Smooth muscle cell (in vitro differentiated cells): ENCODE measurements at regions not wholly inside any gene's neighbourhood (a gene's known extent, or its start where the extent isn't known, plus 50 kb on each side); places are given as distances from the start of the nearest gene placed in this dataset.
"Not testable (repeated sequence)": the region's sequence is repeated elsewhere in the genome, so short reads cannot be mapped to it uniquely, and the experiment has no call there.

Source experiments
- DNase-seq: peaks from one replicate; lab custom pipeline; 2025; ENCODE audit not compliant: unreplicated experiment; lab: John Stamatoyannopoulos, UW
- H2AFZ ChIP-seq: fragments of 200-600 bp; sonication (generic); 2 replicates; pipeline ENCODE4 v1.6.0; 2016; ENCODE audit warnings: antibody characterized with exemption, low read depth, mild to moderate bottlenecking
- H3F3A ChIP-seq: fragments of 200-600 bp; sonication (generic); 2 replicates; pipeline ENCODE4 v1.6.0; 2017; ENCODE audit warnings: antibody characterized with exemption, low read depth
- H3K27ac ChIP-seq: fragments of 200-600 bp; sonication (generic); 2 replicates; pipeline ENCODE4 v1.5.1; 2016; ENCODE audit warnings: low read depth, mild to moderate bottlenecking
- H3K27me3 ChIP-seq: fragments of 200-600 bp; sonication (generic); 2 replicates; pipeline ENCODE4 v1.6.1; 2016; ENCODE audit warnings: low read depth, mild to moderate bottlenecking
- H3K36me3 ChIP-seq: fragments of 200-600 bp; sonication (generic); 2 replicates; pipeline ENCODE4 v1.5.1; 2016; ENCODE audit warnings: low read depth
- H3K4me1 ChIP-seq: fragments of 200-600 bp; sonication (generic); 2 replicates; pipeline ENCODE4 v1.5.1; 2016; ENCODE audit warnings: low read depth
- H3K4me2 ChIP-seq: fragments of 200-600 bp; sonication (generic); 2 replicates; pipeline ENCODE4 v1.6.0; 2016; ENCODE audit warnings: mild to moderate bottlenecking
- H3K4me3 ChIP-seq: fragments of 200-600 bp; sonication (generic); 2 replicates; pipeline ENCODE4 v1.5.1; 2016; ENCODE audit warnings: mild to moderate bottlenecking
- H3K79me2 ChIP-seq: fragments of 200-600 bp; sonication (generic); 2 replicates; pipeline ENCODE4 v1.6.0; 2016; ENCODE audit warnings: low read depth, mild to moderate bottlenecking
- H3K9ac ChIP-seq: fragments of 200-600 bp; sonication (generic); 2 replicates; pipeline ENCODE4 v1.6.0; 2016; ENCODE audit warnings: low read depth
- H3K9me3 ChIP-seq: fragments of 200-600 bp; sonication (generic); replicated peaks from 2 replicates; pipeline ENCODE4 v1.5.1; 2016; ENCODE audit warnings: low read depth
- H4K20me1 ChIP-seq: fragments of 200-600 bp; sonication (generic); 2 replicates; pipeline ENCODE4 v1.6.0; 2016; ENCODE audit warnings: low read depth
- CTCF ChIP-seq: fragments of 200-600 bp; sonication (generic); IDR thresholded peaks from 2 replicates; pipeline ENCODE4 v1.5.1; 2017; ENCODE audit warnings: borderline replicate concordance, mild to moderate bottlenecking, antibody characterized with exemption; ENCODE audit not compliant: insufficient read depth, poor library complexity, severe bottlenecking
- WGBS: methylation state at CpG from one replicate; pipeline ENCODE4 v1.1.7; 2016; ENCODE audit warnings: low lambda C conversion rate; 5-methylcytosine and 5-hydroxymethylcytosine counted together

GRCh38 chr2:179335732-179336131, 71.1 kb upstream of the SESTD1 start:
- no peak for DNase-seq
- no peaks in the 10 kb centered on the region for H3F3A ChIP-seq
- H3K9ac ChIP-seq: no peak overlapping the region
- no peak overlapping the region for H3K4me2 ChIP-seq
- H3K27ac ChIP-seq: no peak overlapping the region
- H3K9me3 ChIP-seq: no peaks in the 10 kb centered on the region
- no peaks in the 10 kb centered on the region for H3K79me2 ChIP-seq
- no peaks in the 10 kb centered on the region for H3K27me3 ChIP-seq
- H2AFZ ChIP-seq: no peak overlapping the region
- 77% methylated on average over 2 of the region's 2 CpGs for WGBS
- no peak overlapping the region for H3K4me3 ChIP-seq
- peaks cover 42% of the 10 kb centered on the region for H3K4me1 ChIP-seq
- H4K20me1 ChIP-seq: no peaks in the 10 kb centered on the region
- H3K36me3 ChIP-seq: no peaks in the 10 kb centered on the region
- no peak for TF ChIP-seq CTCF

- H3K27ac ChIP-seq: peak overlapping the region; percentile 40
- TF ChIP-seq CTCF: no peak
- H4K20me1 ChIP-seq: no peaks in the 10 kb centered on the region
- no peaks in the 10 kb centered on the region for H3K27me3 ChIP-seq
- no peaks in the 10 kb centered on the region for H3K36me3 ChIP-seq
- 36% methylated on average over 2 of the region's 2 CpGs for WGBS
- H3F3A ChIP-seq: no peaks in the 10 kb centered on the region
- no peaks in the 10 kb centered on the region for H3K79me2 ChIP-seq
- no peak overlapping the region for H2AFZ ChIP-seq
- peak overlapping the region; percentile 2 for H3K4me2 ChIP-seq
- peaks cover 3% of the 10 kb centered on the region for H3K9me3 ChIP-seq
- peaks cover 32% of the 10 kb centered on the region for H3K4me1 ChIP-seq
- no peak for DNase-seq
- no peak overlapping the region for H3K9ac ChIP-seq
- no peak overlapping the region for H3K4me3 ChIP-seq
These were observed 68.3 kb upstream of the SESTD1 start for GRCh38 chr2:179332903-179333302.

- TF ChIP-seq CTCF: no peak
- Histone ChIP-seq H3F3A (no peaks in the 10 kb centered on the region), H2AFZ (no peak overlapping the region), H4K20me1 (no peaks in the 10 kb centered on the region), H3K4me3 (no peak overlapping the region), H3K9me3 (peaks cover 3% of the 10 kb centered on the region), H3K4me1 (peaks cover 16% of the 10 kb centered on the region), H3K4me2 (no peak overlapping the region), H3K36me3 (no peaks in the 10 kb centered on the region), H3K9ac (no peak overlapping the region), H3K27me3 (no peaks in the 10 kb centered on the region), H3K27ac (no peak overlapping the region), H3K79me2 (no peaks in the 10 kb centered on the region)
- no peak for DNase-seq
- WGBS: 94% methylated on average over 3 of the region's 3 CpGs
These were observed 66.4 kb upstream of the SESTD1 start for GRCh38 chr2:179331061-179331460.

GRCh38 chr2:179322289-179322688, 57.7 kb upstream of the SESTD1 start:
- no peak for TF ChIP-seq CTCF
- Histone ChIP-seq H3K4me3 (no peak overlapping the region), H3K36me3 (no peaks in the 10 kb centered on the region), H3K4me2 (no peak overlapping the region), H3K79me2 (no peaks in the 10 kb centered on the region), H2AFZ (no peak overlapping the region), H3K27me3 (no peaks in the 10 kb centered on the region), H3F3A (no peaks in the 10 kb centered on the region), H3K27ac (no peak overlapping the region), H3K9ac (no peak overlapping the region), H3K4me1 (no peaks in the 10 kb centered on the region), H4K20me1 (no peaks in the 10 kb centered on the region), H3K9me3 (no peaks in the 10 kb centered on the region)
- no peak for DNase-seq
- WGBS: 91% methylated on average over 5 of the region's 5 CpGs

- not testable (repeated sequence) for H3K36me3 ChIP-seq, H3K4me1 ChIP-seq, H3K4me3 ChIP-seq, DNase-seq, H3K79me2 ChIP-seq, H3K9me3 ChIP-seq, H3K27ac ChIP-seq, H3K9ac ChIP-seq, H3F3A ChIP-seq, H3K4me2 ChIP-seq, H4K20me1 ChIP-seq, H3K27me3 ChIP-seq, H2AFZ ChIP-seq
- WGBS: 98% methylated on average over 3 of the region's 3 CpGs
These were observed 56.4 kb upstream of the SESTD1 start for GRCh38 chr2:179321034-179321433.

- H2AFZ ChIP-seq, H3K36me3 ChIP-seq, H3K9ac ChIP-seq, H4K20me1 ChIP-seq, H3K4me2 ChIP-seq, H3K27ac ChIP-seq, H3K79me2 ChIP-seq, H3K4me3 ChIP-seq, H3K27me3 ChIP-seq, DNase-seq, H3K9me3 ChIP-seq, H3F3A ChIP-seq, H3K4me1 ChIP-seq: not testable (repeated sequence)
- WGBS: 87% methylated on average over 9 of the region's 9 CpGs
These were observed 50.1 kb upstream of the SESTD1 start for GRCh38 chr2:179314729-179315128.
